Parathyroid adenoma (tissue), 2 donors: ENCODE measurements at regions not wholly inside any gene's neighbourhood (a gene's known extent, or its start where the extent isn't known, plus 50 kb on each side); places are given as distances from the start of the nearest gene placed in this dataset.

Source experiments
- H2AFZ ChIP-seq: fragments of 300-600 bp; sonication (generic); one replicate; pipeline ENCODE4 v1.7.0; 2017; ENCODE audit warnings: antibody characterized with exemption, mild to moderate bottlenecking
- H3K27ac ChIP-seq: fragments of 300-600 bp; sonication (generic); one replicate; pipeline ENCODE4 v1.7.0; 2017
- H3K27me3 ChIP-seq: fragments of 300-600 bp; sonication (generic); one replicate; pipeline ENCODE4 v1.7.0; 2017; ENCODE audit warnings: low read length; ENCODE audit not compliant: control insufficient read depth, insufficient read depth
- H3K36me3 ChIP-seq: fragments of 300-600 bp; sonication (generic); one replicate; pipeline ENCODE4 v1.7.0; 2017; ENCODE audit warnings: low read length; ENCODE audit not compliant: control insufficient read depth, insufficient read depth
- H3K4me1 ChIP-seq: fragments of 300-600 bp; sonication (generic); one replicate; pipeline ENCODE4 v1.7.0; 2017; ENCODE audit warnings: control low read depth
- H3K4me2 ChIP-seq: fragments of 300-600 bp; sonication (generic); one replicate; pipeline ENCODE4 v1.7.0; 2017; ENCODE audit warnings: low read length
- H3K4me3 ChIP-seq: fragments of 300-600 bp; sonication (generic); one replicate; pipeline ENCODE4 v1.7.0; 2017; ENCODE audit warnings: low read depth, low read length
- H3K79me2 ChIP-seq: fragments of 300-600 bp; sonication (generic); one replicate; pipeline ENCODE4 v1.7.0; 2017; ENCODE audit warnings: control low read depth
- H3K9ac ChIP-seq: fragments of 300-600 bp; sonication (generic); one replicate; pipeline ENCODE4 v1.7.0; 2017; ENCODE audit warnings: mild to moderate bottlenecking
- H3K9me3 ChIP-seq: fragments of 300-600 bp; sonication (generic); one replicate; pipeline ENCODE4 v1.7.0; 2017; ENCODE audit warnings: low read length; ENCODE audit not compliant: control insufficient read depth
- TF ChIP-seq, protein P1 (sequence below): fragments of 300-600 bp; sonication (generic); IDR thresholded peaks from one replicate; pipeline ENCODE4 v1.7.0; 2017; ENCODE audit warnings: antibody characterized with exemption, mild to moderate bottlenecking
- donor health status: primary hyperparathyroidism.

DNA sequence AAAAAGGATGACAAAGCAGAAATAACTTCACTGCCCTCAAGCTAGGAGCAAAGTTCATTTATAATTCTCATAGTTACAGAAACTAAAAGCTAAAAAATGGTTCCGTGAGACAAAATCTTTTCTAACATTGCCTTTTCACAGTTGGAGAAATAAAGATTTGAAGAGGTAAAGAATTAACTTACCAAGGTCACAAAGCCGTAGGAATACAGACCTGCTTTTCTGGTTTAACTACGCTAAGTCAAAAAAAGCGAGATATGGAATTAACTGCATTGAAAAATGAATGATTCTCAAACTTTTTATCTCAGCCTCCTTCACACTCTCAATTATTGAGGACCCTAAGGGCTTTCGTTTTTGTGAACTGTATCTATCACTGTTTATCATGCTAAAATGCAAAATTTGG, 95.3 kb downstream of the SLC17A6 start:
- Histone ChIP-seq H3K4me2 (no peak overlapping the region), H3K36me3 (no peaks in the 10 kb centered on the region), H3K4me1 (peaks cover 3% of the 10 kb centered on the region), H3K79me2 (no peaks in the 10 kb centered on the region), H3K27ac (peak overlapping the region; percentile 88), H2AFZ (peak overlapping the region; percentile 89), H3K4me3 (no peak overlapping the region), H3K27me3 (no peaks in the 10 kb centered on the region), H3K9me3 (no peaks in the 10 kb centered on the region), H3K9ac (no peak overlapping the region)
- TF ChIP-seq, protein P1, sequence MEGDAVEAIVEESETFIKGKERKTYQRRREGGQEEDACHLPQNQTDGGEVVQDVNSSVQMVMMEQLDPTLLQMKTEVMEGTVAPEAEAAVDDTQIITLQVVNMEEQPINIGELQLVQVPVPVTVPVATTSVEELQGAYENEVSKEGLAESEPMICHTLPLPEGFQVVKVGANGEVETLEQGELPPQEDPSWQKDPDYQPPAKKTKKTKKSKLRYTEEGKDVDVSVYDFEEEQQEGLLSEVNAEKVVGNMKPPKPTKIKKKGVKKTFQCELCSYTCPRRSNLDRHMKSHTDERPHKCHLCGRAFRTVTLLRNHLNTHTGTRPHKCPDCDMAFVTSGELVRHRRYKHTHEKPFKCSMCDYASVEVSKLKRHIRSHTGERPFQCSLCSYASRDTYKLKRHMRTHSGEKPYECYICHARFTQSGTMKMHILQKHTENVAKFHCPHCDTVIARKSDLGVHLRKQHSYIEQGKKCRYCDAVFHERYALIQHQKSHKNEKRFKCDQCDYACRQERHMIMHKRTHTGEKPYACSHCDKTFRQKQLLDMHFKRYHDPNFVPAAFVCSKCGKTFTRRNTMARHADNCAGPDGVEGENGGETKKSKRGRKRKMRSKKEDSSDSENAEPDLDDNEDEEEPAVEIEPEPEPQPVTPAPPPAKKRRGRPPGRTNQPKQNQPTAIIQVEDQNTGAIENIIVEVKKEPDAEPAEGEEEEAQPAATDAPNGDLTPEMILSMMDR = no peak

GRCh38 chr11:22433094-22433455, 94.9 kb downstream of the SLC17A6 start:
- peak overlapping the region; percentile 88 for H3K27ac ChIP-seq
- no peaks in the 10 kb centered on the region for H3K36me3 ChIP-seq
- H2AFZ ChIP-seq = peak overlapping the region; percentile 89
- no peaks in the 10 kb centered on the region for H3K79me2 ChIP-seq
- peaks cover 3% of the 10 kb centered on the region for H3K4me1 ChIP-seq
- no peak overlapping the region for H3K9ac ChIP-seq
- peak overlapping the region; percentile 37 for H3K4me3 ChIP-seq
- TF ChIP-seq, protein P1 = no peak
- H3K9me3 ChIP-seq = no peaks in the 10 kb centered on the region
- H3K27me3 ChIP-seq = no peaks in the 10 kb centered on the region
- peak overlapping the region; percentile 57 for H3K4me2 ChIP-seq

DNA sequence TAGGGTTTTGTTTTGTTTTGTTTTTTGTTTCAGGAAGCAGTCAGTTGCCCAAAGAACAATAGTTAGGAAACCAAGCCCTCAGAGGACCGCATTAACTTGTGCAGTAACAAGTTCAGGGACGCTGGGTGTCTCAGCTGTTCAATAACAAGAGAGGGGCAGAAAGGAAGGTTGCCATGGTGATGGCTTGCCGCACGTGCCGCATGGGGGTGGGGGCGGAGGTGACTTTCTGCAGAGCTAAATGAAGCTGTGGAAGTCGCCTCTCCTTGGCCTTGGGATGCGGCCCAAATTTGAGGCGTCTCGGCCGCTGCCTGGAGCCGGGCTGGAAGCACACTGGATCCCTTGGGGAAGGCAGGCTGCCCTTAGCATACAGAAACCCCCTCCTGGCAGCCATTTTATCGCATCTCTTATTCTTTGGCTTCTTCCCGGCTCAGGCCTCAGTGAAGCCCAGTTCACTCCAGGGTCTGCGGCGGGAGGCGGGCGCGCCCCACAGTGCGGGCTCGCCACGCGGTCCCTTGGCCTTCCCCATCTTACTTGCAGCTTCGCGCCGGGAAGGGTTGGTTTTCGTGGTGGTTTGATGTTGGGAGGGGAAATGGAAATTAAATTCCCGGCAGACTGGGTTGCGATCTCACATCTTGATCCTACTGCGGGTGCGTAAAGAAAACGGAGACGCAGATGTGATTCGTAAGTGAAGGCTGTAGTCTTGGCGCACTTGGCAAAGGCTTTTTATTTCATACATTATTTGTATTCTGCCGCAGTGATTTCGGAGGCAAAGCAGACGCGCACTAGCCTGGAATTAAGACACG, 94.3 kb downstream of the SLC17A6 start:
- Histone ChIP-seq H3K9ac (no peak overlapping the region), H3K79me2 (no peaks in the 10 kb centered on the region), H3K4me1 (peaks cover 3% of the 10 kb centered on the region), H3K4me2 (peak overlapping the region; percentile 57), H3K27ac (peak overlapping the region; percentile 88), H3K9me3 (no peaks in the 10 kb centered on the region), H3K4me3 (peak overlapping the region; percentile 37), H3K27me3 (no peaks in the 10 kb centered on the region), H2AFZ (peak overlapping the region; percentile 89), H3K36me3 (no peaks in the 10 kb centered on the region)
- TF ChIP-seq, protein P1 = peak; percentile 7

GRCh38 chr11:22431106-22431505, 92.9 kb downstream of the SLC17A6 start:
- TF ChIP-seq, protein P1 = no peak
- H3K36me3 ChIP-seq = no peaks in the 10 kb centered on the region

GRCh38 chr11:22430639-22431038, 92.5 kb downstream of the SLC17A6 start:
- no peak overlapping the region for H3K4me2 ChIP-seq
- no peak overlapping the region for H3K4me3 ChIP-seq
- TF ChIP-seq, protein P1 = no peak

More at GRCh38 chr11:22431106-22431505, 92.9 kb downstream of the SLC17A6 start:
- Histone ChIP-seq H3K4me2 (no peak overlapping the region), H3K9ac (no peak overlapping the region), H3K4me1 (peaks cover 3% of the 10 kb centered on the region), H3K79me2 (no peaks in the 10 kb centered on the region), H3K27me3 (no peaks in the 10 kb centered on the region), H3K27ac (no peak overlapping the region), H2AFZ (peak overlapping the region; percentile 77), H3K4me3 (no peak overlapping the region), H3K9me3 (no peaks in the 10 kb centered on the region)

More at GRCh38 chr11:22430639-22431038, 92.5 kb downstream of the SLC17A6 start:
- no peak overlapping the region for H3K27ac ChIP-seq
- H3K9me3 ChIP-seq = no peaks in the 10 kb centered on the region
- no peaks in the 10 kb centered on the region for H3K27me3 ChIP-seq
- H3K9ac ChIP-seq = no peak overlapping the region
- peak overlapping the region; percentile 77 for H2AFZ ChIP-seq
- no peaks in the 10 kb centered on the region for H3K79me2 ChIP-seq
- H3K4me1 ChIP-seq = peaks cover 3% of the 10 kb centered on the region
- H3K36me3 ChIP-seq = no peaks in the 10 kb centered on the region
